Renal cortical epithelial cell (primary cell): ENCODE measurements at regions not wholly inside any gene's neighbourhood (a gene's known extent, or its start where the extent isn't known, plus 50 kb on each side); places are given as distances from the start of the nearest gene placed in this dataset.

Experiments used
- DNase-seq: peaks from one replicate; pipeline ENCODE4 v3.0.0-alpha.2; 2011; ENCODE audit warnings: low read depth

DNA sequence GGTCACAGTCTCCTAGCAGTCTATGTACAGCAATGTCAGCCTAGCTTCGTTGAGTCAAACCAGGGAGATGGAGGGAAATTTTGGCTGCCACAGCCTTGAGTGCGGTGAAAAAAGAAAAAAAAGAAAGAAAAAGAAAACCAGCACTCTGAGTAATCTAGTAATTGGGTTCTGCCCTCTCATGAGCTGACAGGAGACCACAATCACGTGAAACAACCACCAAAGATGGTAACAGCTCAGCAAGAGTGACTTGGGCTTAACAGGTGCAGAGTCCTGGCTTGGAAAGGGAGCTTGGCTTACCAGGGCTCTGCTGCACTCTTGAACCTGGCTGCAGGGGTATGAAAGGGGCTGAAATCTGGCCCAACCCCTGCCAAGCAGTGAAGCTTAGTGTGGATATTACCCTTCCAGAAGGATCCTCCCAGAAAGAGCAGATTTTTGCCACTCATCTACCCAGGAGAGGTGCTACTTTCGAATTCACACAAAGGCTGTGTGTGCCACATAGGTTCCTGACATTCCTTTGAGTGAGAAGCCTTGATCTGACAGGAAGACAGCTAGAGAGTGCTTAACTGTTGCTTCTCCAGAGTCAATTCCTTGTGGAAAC is 350.3 kb downstream of the PTTG2 start:
- DNase-seq: no peak

DNA sequence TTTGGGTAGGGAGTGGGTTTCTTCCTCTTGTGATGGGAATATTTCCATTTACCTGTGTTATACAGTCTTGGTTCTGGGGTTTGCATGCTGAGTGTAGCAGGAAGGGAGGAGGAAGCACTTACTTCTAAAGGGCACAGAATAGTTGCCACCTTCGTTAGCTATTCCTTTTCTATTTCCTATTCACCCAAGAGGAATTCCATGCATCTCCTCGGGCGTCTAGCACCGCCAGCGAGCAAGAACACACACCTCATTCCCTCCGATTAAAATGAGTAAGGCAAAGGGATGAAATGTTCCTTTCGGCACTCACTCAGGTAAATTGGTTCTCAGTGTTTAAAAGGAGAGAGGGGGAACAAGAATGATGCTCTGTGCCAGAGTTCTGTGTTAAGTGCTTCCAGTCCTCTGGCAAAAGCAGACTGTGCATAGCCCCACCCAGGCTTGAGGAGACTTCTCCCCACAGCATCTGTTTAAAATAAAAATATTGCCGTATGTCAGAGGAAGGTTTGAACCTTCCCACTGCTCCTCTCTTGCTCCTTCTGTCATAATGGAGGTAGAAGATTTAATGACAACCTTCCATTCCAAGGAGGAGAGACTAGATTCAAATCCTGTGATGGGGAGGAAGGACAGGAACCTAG is 351.4 kb downstream of the PTTG2 start:
- peak; percentile 87 for DNase-seq

GRCh38 chr4:38313175-38313574 is 350.8 kb upstream of the KLF3 start:
- no peak for DNase-seq

- DNase-seq: peak; percentile 57
Observed at GRCh38 chr4:38313999-38314561, 349.9 kb upstream of the KLF3 start.

- peak; percentile 51 for DNase-seq
Observed at GRCh38 chr4:38314663-38315062, 349.3 kb upstream of the KLF3 start.

DNA sequence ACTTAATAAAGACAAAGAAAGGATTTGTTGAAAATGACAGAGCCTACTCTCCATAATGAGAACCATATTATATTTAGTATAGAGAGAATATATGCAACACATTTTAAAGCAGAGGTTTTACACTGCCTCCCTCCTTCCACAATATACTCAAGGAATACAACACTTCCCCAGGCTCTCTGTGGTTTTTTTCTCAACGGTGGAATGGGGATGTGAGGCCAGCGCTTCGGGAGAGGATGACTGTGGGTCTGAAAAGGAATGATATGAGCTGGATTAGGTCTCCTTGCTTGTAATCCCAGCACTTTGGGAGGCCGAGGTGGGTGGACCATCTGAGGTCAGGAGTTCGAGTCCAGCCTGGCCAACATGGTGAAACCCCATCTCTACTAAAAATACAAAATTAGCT is 348.7 kb upstream of the KLF3 start:
- no peak for DNase-seq

- no peak for DNase-seq
Observed at GRCh38 chr4:38316045-38316444, 348.0 kb upstream of the KLF3 start.

GRCh38 chr4:38317041-38317674 is 346.8 kb upstream of the KLF3 start:
- no peak for DNase-seq

DNA sequence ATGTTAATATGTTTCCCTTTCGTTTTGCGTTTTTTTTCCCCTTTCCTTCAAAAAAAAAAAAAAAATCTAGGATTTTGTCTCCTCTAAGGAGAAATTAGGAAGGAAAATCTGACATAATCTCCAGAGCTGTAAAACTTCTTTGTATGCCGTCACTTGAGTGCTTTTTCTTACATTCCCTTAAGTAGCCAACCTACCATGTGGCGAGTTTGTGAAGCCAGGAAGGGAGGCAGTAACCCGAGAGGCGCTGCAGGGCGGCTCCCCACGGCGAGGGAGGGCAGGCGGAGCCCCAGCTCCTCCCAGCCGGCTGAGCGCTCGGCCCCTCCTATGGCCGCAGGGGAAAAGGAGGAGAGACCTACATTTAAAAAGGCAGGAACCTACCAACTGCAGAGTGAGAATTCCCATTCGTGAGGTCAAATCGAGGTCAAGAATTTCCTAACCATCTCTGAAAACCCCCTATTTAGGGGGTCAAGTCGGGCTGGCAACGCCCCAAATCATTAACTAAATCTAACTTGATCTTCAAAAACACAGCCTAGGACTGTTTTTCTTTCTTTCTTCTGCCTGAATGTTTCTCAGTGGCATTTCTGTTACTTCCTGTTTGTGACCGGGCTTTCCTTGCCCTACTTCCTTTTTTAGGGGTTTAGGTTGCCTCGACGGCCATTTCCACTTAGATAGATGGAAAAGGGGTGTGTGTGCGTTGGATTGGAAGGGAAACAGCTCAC is 345.1 kb upstream of the KLF3 start:
- DNase-seq: peak; percentile 98

DNA sequence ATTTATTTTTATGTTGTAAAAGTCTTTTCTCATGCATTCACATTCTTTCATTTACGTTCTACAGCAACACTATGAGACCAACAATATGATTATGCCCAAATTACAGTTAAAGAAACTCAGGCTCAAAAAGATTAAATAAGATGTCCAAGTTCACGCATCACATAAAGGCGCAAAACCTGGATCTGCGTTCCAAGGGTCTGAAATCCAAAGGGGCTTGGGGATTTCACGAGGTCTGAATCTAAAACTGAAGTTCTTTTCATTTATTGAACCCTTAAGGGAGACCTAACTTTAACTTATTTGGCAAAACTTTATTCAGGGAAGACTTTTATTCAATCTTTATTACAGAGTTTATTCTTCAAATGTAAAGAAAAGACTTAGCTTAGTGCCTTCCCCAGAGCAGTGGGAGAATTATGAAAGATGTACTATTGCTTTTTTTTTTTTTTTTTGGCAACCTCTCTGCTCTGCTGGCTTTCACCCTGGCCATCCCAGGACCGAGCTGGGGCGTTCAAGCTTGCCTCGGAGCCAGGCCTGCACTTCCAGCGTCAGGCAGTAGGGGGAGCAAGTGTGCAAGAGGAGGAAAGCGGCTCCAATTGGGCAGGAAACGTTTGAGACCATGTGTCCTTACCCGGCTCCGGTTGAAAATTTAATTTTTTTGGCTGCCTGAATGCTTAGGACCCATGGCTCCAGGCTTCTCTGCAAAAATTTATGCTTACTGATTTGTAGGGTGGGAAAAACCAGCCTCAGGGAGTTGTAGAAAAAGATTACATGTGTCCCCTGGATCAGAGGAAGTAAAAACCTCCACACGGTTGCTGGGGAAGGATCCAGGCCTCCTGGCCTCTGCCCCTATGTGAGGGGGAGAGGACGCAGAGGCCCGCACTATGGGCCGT is 344.3 kb upstream of the KLF3 start:
- DNase-seq: peak; percentile 75

GRCh38 chr4:38320343-38320695 is 343.7 kb upstream of the KLF3 start:
- no peak for DNase-seq

DNA sequence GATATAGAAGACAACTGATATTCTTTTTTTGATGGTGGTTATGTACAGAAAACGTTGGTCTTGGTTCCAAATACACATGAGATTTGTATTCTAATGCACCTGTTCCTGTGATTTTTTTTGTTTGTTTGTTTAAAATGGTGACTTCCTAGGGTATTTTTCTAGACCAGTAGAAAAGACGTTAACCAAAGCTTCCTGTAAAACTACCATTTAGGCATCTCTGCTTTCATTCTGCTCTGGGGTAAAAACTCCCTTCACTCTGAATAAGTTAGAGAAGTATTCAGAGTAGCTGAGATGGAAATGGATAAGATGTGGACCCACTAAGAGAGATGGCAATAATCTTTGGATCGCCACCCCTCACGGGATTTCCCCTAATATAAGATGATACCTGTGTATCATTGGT is 343.2 kb upstream of the KLF3 start:
- no peak for DNase-seq

DNA sequence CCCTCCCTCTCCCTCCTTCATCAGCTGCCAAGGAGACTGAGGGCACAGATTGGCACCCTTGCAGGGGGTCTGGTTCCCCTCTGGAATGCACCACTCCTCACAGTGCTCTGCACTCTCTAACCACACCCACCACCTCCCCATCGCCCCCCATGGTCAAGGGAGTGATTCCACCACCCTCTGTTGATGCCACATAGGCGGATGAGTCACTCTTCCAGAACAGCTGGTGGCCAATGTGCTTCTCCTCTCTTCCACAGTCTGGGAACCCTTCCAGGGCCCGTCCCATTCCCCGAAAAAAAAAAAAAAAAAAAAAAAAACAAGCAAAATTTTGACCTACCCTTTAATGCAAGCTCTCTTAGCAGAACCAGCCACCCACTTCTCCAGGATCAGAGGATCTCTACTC is 341.3 kb upstream of the KLF3 start:
- peak; percentile 48 for DNase-seq

DNA sequence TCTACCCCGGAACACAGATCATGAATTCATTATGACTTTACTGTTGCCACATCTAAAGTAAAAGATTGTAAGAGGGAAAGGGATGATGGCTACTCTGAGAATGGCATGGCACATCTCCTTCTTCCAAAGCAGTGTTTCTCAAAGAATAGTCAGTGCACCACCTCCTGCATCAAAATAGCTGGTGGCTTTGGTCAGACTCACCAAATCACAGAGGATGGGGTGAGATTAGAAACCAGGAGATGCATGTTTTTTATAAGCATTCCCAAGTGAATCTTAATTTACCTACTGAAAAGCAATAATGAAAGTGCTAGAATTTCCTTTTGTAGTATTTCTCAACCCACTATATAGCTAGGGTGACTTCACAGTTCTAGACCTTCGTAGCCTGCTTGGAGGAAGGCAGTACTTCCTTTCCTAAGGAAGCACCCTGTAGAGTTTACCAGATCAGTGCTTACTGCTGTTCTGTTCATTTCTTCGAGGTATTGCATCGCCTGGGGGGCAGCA is 340.8 kb upstream of the KLF3 start:
- peak; percentile 15 for DNase-seq

DNA sequence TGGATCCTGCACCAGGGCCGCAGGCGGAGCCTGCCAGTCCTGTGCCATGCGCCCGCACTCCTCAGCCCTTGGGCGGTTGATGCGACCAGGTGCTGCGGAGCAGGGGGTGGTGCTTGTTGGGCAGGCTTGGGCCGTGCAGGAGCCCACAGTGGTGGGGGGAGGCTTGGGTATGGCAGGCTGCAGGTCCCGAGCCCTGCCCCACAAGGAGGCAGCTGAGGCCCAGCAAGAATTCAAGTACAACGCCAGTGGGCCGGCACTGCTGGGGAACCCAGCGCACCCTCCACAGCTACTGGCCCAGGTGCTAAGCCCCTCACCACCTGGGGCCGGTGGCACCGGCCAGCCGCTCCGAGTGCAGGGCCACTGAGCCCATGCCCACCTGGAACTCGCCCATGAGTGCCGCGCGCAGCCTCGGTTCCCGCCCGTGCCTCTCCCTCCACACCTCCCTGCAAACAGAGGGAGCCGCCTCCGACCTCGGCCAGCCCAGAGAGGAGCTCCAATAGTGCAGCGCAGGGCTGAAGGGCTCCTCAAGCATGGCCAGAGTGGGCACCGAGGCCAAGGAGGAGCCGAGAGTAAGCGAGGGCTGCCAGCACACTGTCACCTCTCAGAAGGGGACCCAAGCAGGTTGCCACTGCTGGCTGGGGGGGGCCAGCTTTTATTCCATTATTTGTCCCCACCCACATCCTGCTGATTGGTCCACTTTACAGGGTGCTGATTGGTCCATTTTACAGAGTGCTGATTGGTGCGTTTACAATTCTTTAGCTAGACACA is 339.0 kb upstream of the KLF3 start:
- DNase-seq: no peak

GRCh38 chr4:38325629-38325913 is 338.4 kb upstream of the KLF3 start:
- DNase-seq: no peak

DNA sequence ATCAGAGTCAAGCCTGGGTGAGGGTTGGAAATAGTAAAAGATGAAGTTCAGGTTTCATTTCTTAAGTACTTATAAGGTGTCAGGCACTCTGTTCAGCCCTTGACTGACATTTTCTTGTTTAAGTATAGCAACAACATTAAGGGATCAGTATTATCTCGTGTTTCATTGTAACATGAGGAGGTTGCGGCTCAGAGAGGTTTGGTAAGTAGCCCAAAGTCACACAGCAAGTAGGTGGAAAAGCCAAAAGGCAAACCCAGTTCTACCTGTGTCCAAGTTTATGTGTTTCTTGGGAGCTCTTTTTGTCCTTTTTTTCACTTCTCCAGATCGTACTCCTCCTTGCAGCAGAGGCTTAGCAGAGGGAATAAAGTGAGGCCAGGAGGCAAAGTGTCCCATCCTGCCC is 337.5 kb upstream of the KLF3 start:
- DNase-seq: no peak

DNA sequence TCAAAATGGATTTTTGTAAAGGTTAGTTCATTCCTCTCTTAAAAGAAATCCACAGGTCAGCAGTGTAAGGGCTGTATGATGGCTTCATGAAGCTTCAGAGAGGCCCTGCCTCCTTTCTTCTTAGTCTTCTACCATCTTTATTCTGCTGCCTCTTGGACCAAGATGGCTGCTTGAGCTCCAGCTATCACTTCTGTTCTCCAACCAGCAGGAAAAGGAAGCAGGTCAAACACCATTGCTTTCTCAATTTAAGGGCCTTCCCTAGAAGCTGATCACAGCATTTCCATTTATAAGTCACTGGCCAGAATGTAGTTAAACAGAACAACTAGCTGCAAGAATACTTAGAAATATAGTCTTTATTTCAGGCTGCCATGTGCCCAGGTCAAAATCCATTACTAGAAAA is 336.8 kb upstream of the KLF3 start:
- DNase-seq: no peak

GRCh38 chr4:38328989-38329729 is 334.8 kb upstream of the KLF3 start:
- no peak for DNase-seq

- DNase-seq: no peak
Observed at GRCh38 chr4:38330321-38330720, 333.7 kb upstream of the KLF3 start.
